ENCODE measurements at regions not wholly inside any gene's neighbourhood (a gene's known extent, or its start where the extent isn't known, plus 50 kb on each side); places are given as distances from the start of the nearest gene placed in this dataset.

- peaks cover 34% of the 10 kb centered on the region for H3K9me3 Mint-ChIP-seq
Observed at GRCh38 chr7:40946549-40946948, 756.3 kb downstream of the INHBA start.

DNA sequence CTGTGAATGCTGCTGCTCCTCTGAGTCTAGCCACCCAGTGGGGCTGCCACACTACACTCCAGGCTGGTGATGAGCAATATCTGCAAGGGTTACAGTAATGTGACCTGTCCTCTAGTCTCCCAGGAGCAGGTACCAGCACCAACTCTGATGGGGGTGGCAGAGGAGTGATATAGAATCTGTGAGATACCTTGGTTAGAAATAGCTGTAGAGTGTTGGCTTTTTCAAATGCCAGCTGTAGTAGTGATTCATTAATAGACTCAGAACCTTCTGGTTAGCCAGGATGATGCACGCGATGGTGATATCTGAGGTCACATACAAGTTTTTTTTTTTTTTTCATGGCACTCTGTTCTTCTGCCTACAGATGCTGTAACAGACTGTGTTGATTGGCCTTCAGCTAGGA, 757.1 kb downstream of the INHBA start:
- DNase-seq: no peak
- Mint-ChIP-seq H3K4me3 (no peak overlapping the region), H3K9me3 (peaks cover 29% of the 10 kb centered on the region), H3K36me3 (ENCODE audit: low read depth) (no peaks in the 10 kb centered on the region), H3K27me3 (no peaks in the 10 kb centered on the region), H3K4me1 (no peaks in the 10 kb centered on the region), H3K27ac (no peak overlapping the region)
- ATAC-seq: no peak

More at GRCh38 chr7:40946549-40946948, 756.3 kb downstream of the INHBA start:
- ATAC-seq (no peak), DNase-seq (no peak)
- Mint-ChIP-seq H3K36me3 (ENCODE audit: low read depth) (no peaks in the 10 kb centered on the region), H3K4me3 (no peak overlapping the region), H3K27me3 (no peaks in the 10 kb centered on the region), H3K4me1 (no peaks in the 10 kb centered on the region), H3K27ac (no peak overlapping the region)

DNA sequence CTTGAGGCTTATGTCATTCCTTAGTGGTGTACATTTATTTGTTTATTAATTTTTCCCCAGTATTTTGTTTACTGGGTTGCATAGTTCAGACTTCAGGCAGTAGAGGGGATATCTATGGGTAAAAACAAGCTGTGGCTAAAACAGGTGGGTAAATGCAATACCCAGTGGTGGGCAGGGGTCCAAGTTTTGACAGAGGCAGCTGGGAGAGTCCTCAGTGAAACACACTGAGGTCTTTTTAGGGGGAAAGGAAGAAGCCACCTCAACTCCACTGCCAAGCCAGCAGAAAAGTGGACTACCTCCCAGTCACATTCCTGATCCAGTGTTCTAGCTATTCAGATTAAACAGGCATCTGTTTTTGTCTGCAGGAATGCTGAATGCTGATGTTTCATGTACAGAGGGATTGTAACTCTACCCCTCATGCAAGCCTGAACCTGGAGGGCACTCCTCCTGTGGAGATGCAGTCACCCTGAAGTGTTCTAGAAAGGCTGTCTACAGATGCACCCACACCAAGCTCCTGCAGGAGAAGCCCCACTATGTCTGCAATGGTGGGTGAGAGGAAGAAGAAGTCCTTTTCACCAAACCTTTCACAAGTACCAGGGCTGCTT, 757.8 kb downstream of the INHBA start:
- H3K9me3 Mint-ChIP-seq: peaks cover 29% of the 10 kb centered on the region
- DNase-seq: no peak
- ATAC-seq: no peak
- H3K36me3 Mint-ChIP-seq (ENCODE audit: low read depth): no peaks in the 10 kb centered on the region
- H3K27ac Mint-ChIP-seq: no peak overlapping the region
- H3K27me3 Mint-ChIP-seq: no peaks in the 10 kb centered on the region
- H3K4me1 Mint-ChIP-seq: no peaks in the 10 kb centered on the region
- H3K4me3 Mint-ChIP-seq: no peak overlapping the region

GRCh38 chr7:40937879-40938278, 765.0 kb downstream of the INHBA start:
- Mint-ChIP-seq H3K36me3 (ENCODE audit: low read depth) (no peaks in the 10 kb centered on the region), H3K27ac (no peak overlapping the region), H3K4me1 (no peaks in the 10 kb centered on the region), H3K4me3 (no peak overlapping the region), H3K27me3 (no peaks in the 10 kb centered on the region), H3K9me3 (peaks cover 30% of the 10 kb centered on the region)
- ATAC-seq (no peak), DNase-seq (no peak)

GRCh38 chr7:40935435-40935834, 767.5 kb downstream of the INHBA start:
- Mint-ChIP-seq H3K4me1 (no peaks in the 10 kb centered on the region), H3K27me3 (no peaks in the 10 kb centered on the region), H3K4me3 (no peak overlapping the region), H3K36me3 (ENCODE audit: low read depth) (no peaks in the 10 kb centered on the region), H3K9me3 (peaks cover 24% of the 10 kb centered on the region), H3K27ac (no peak overlapping the region)
- DNase-seq (no peak), ATAC-seq (no peak)

DNA sequence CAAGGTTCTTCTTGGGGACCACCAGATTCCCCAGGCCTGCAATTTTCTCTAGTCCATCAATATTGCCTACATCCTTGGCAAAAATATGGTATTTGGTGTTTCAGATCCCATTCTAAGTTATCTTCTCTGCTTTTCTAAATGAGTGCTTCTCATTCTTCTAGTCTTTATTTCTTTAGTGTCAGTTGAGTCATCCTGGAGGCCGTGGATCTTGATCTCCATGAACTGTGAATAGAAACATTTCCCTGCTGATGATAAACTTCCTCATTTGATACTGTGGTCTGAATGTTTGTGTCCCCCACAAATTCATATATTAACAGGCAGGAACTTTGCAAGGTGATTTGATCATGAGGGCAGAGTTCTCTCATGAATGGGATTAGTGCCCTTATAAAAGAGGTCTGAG, 779.3 kb downstream of the INHBA start:
- H3K36me3 Mint-ChIP-seq (ENCODE audit: low read depth): no peaks in the 10 kb centered on the region
- H3K4me1 Mint-ChIP-seq: no peaks in the 10 kb centered on the region
- no peak overlapping the region for H3K4me3 Mint-ChIP-seq
- H3K27ac Mint-ChIP-seq: no peak overlapping the region
- peaks cover under 1% of the 10 kb centered on the region for H3K9me3 Mint-ChIP-seq
- H3K27me3 Mint-ChIP-seq: no peaks in the 10 kb centered on the region
- ATAC-seq: no peak
- no peak for DNase-seq

GRCh38 chr7:40922316-40922670, 780.6 kb downstream of the INHBA start:
- Mint-ChIP-seq H3K27me3 (no peaks in the 10 kb centered on the region), H3K36me3 (ENCODE audit: low read depth) (no peaks in the 10 kb centered on the region), H3K4me1 (no peaks in the 10 kb centered on the region), H3K4me3 (no peak overlapping the region), H3K9me3 (no peaks in the 10 kb centered on the region), H3K27ac (no peak overlapping the region)
- ATAC-seq (no peak), DNase-seq (no peak)

DNA sequence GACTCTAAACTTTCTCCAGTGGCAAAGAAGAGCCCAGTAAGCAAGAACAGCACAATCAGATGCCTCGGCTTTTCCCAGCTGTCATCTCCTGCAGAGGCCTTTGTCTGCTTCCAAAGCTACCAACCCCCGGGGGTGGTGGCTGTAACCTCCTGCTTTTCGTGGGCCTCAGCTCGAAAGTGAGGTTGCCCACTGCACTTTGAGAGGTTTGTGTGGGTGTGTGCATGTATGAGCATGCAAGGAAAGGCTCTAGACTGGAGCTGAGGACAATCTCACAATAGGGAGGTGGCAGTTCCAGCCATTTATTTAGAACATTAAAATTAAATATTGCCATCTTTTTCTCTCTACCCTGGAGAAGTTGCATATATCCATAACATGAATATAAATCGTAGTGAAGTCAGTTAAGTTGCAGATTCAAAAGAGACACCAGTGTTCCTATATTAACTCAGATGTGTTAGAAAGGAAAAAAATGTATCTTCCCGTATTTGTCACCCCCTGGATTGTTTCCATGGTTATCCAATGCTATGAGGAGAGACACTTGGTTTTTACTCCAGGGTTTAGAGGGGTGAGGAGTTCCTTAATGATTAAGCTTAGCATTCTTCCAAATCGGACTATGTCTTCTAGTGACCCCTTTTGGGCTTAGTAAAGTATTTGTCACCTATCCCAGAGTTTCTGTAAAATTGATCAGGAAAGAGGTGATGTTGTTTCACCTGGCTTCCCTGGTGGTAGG, 781.1 kb downstream of the INHBA start:
- Mint-ChIP-seq H3K27me3 (no peaks in the 10 kb centered on the region), H3K27ac (no peak overlapping the region), H3K9me3 (no peaks in the 10 kb centered on the region), H3K36me3 (ENCODE audit: low read depth) (no peaks in the 10 kb centered on the region), H3K4me3 (no peak overlapping the region), H3K4me1 (no peaks in the 10 kb centered on the region)
- ATAC-seq: no peak
- DNase-seq: no peak

GRCh38 chr7:40918701-40919271, 784.0 kb downstream of the SUGCT start:
- ATAC-seq: no peak
- Mint-ChIP-seq H3K36me3 (ENCODE audit: low read depth) (no peaks in the 10 kb centered on the region), H3K9me3 (no peaks in the 10 kb centered on the region)

GRCh38 chr7:40916813-40917212, 782.0 kb downstream of the SUGCT start:
- no peak for DNase-seq
- Mint-ChIP-seq H3K4me3 (no peak overlapping the region), H3K9me3 (no peaks in the 10 kb centered on the region), H3K27ac (no peak overlapping the region), H3K4me1 (no peaks in the 10 kb centered on the region), H3K36me3 (ENCODE audit: low read depth) (no peaks in the 10 kb centered on the region), H3K27me3 (no peaks in the 10 kb centered on the region)
- no peak for ATAC-seq

More at GRCh38 chr7:40918701-40919271, 784.0 kb downstream of the SUGCT start:
- no peak overlapping the region for H3K27ac Mint-ChIP-seq
- DNase-seq: no peak
- H3K4me1 Mint-ChIP-seq: no peaks in the 10 kb centered on the region
- no peaks in the 10 kb centered on the region for H3K27me3 Mint-ChIP-seq
- H3K4me3 Mint-ChIP-seq: no peak overlapping the region

- Mint-ChIP-seq H3K9me3 (no peaks in the 10 kb centered on the region), H3K27ac (no peak overlapping the region), H3K4me3 (no peak overlapping the region), H3K4me1 (no peaks in the 10 kb centered on the region), H3K36me3 (ENCODE audit: low read depth) (no peaks in the 10 kb centered on the region), H3K27me3 (no peaks in the 10 kb centered on the region)
- no peak for DNase-seq
- no peak for ATAC-seq
Observed at GRCh38 chr7:40915071-40915470, 780.3 kb downstream of the SUGCT start.

Measured in activated naive CD8-positive, alpha-beta T cell treated with anti-CD3 and anti-CD28 coated beads, Interleukin-2, amount 50 U/mL, for 24 hours (primary cell).